AG04450 (cell line): ENCODE measurements at regions not wholly inside any gene's neighbourhood (a gene's known extent, or its start where the extent isn't known, plus 50 kb on each side); places are given as distances from the start of the nearest gene placed in this dataset.

Source experiments
- CTCF ChIA-PET: fragments of 300-600, 350-600 bp; formaldehyde crosslinking; extraction: SDS; loops from one replicate; lab custom pipeline; 2022; ENCODE audit warnings: antibody characterized with exemption, inconsistent platforms; lab: Charles Lee
- POLR2A ChIA-PET: fragments of 350-600 bp; formaldehyde crosslinking; extraction: SDS; loops from one replicate; lab custom pipeline; 2021; ENCODE audit warnings: antibody characterized with exemption, inconsistent platforms; lab: Yijun Ruan, JAX
- DNase-seq: peaks from one replicate; pipeline ENCODE4 v3.0.0-alpha.2; 2011; ENCODE audit warnings: low read depth, low spot score
- H3K27ac ChIP-seq: one replicate; pipeline ENCODE4 v1.5.1; 2012; ENCODE audit warnings: low read depth, low read length, control low read depth
- H3K27me3 ChIP-seq: one replicate; pipeline ENCODE4 v1.6.0; 2012; ENCODE audit warnings: low read length; ENCODE audit not compliant: control insufficient read depth, insufficient read depth
- H3K4me3 ChIP-seq: 2 replicates; pipeline ENCODE4 v1.5.1; 2011; ENCODE audit warnings: mild to moderate bottlenecking, low read depth, low read length, control low read depth
- H3K9me3 ChIP-seq: 2 replicates; pipeline ENCODE4 v1.5.1; 2012; ENCODE audit warnings: low read length; ENCODE audit not compliant: control insufficient read depth, insufficient read depth
- CTCF ChIP-seq: IDR thresholded peaks from 2 replicates; pipeline ENCODE4 v1.5.1; 2011; ENCODE audit warnings: low read depth, low read length, control low read depth, inconsistent platforms

GRCh38 chr11:25658916-25659315 lies 673.0 kb upstream of the ANO3 start:
- POLR2A ChIA-PET: no interaction called here
- TF ChIP-seq CTCF: no peak
- CTCF ChIA-PET: no interaction called here
- DNase-seq: no peak
- no peak overlapping the region for H3K27ac ChIP-seq
- H3K27me3 ChIP-seq: no peaks in the 10 kb centered on the region
- H3K4me3 ChIP-seq: no peak overlapping the region
- no peaks in the 10 kb centered on the region for H3K9me3 ChIP-seq

- POLR2A ChIA-PET: no interaction called here
- no peak for TF ChIP-seq CTCF
- DNase-seq: no peak
- Histone ChIP-seq H3K27ac (no peak overlapping the region), H3K27me3 (no peaks in the 10 kb centered on the region), H3K4me3 (no peak overlapping the region), H3K9me3 (no peaks in the 10 kb centered on the region)
- CTCF ChIA-PET: no interaction called here
These were observed 672.2 kb upstream of the ANO3 start for GRCh38 chr11:25659706-25660105.

- Histone ChIP-seq H3K27me3 (no peaks in the 10 kb centered on the region), H3K4me3 (no peak overlapping the region), H3K9me3 (no peaks in the 10 kb centered on the region), H3K27ac (no peak overlapping the region)
- ChIA-PET POLR2A (no interaction called here), CTCF (no interaction called here)
- TF ChIP-seq CTCF: no peak
- DNase-seq: no peak
These were observed 664.1 kb upstream of the ANO3 start for GRCh38 chr11:25667871-25668270.

GRCh38 chr11:25691959-25692358 lies 640.0 kb upstream of the ANO3 start:
- ChIA-PET CTCF (no interaction called here), POLR2A (no interaction called here)
- no peak for TF ChIP-seq CTCF

GRCh38 chr11:25702417-25702816 lies 629.5 kb upstream of the ANO3 start:
- Histone ChIP-seq H3K9me3 (no peaks in the 10 kb centered on the region), H3K27ac (no peak overlapping the region), H3K27me3 (no peaks in the 10 kb centered on the region), H3K4me3 (no peak overlapping the region)
- POLR2A ChIA-PET: no interaction called here
- DNase-seq: no peak
- no peak for TF ChIP-seq CTCF
- CTCF ChIA-PET: no interaction called here

More at GRCh38 chr11:25691959-25692358, 640.0 kb upstream of the ANO3 start:
- Histone ChIP-seq H3K27ac (no peak overlapping the region), H3K4me3 (no peak overlapping the region), H3K9me3 (no peaks in the 10 kb centered on the region), H3K27me3 (no peaks in the 10 kb centered on the region)
- DNase-seq: no peak
